Neutrophil (primary cell): ENCODE measurements at regions not wholly inside any gene's neighbourhood (a gene's known extent, or its start where the extent isn't known, plus 50 kb on each side); places are given as distances from the start of the nearest gene placed in this dataset.
"Not testable (repeated sequence)": the region's sequence is repeated elsewhere in the genome, so short reads cannot be mapped to it uniquely, and the experiment has no call there.

Experiments
- H3K27ac ChIP-seq: fragments of 200-600 bp; sonication (generic); 2 replicates; pipeline ENCODE4 v1.5.1; 2016; ENCODE audit warnings: mild to moderate bottlenecking, moderate library complexity
- H3K27me3 ChIP-seq: fragments of 200-600 bp; sonication (generic); 2 replicates; pipeline ENCODE4 v1.6.0; 2016; ENCODE audit warnings: mild to moderate bottlenecking
- H3K36me3 ChIP-seq: fragments of 200-600 bp; sonication (generic); 2 replicates; pipeline ENCODE4 v1.5.1; 2017
- H3K4me1 ChIP-seq, 2 experiments: fragments of 200-600 bp in 1 of 2; sonication (generic) in 1 of 2; 1 replicate in 1 of 2; 2 replicates in 1 of 2; pipeline versions ENCODE4 v1.5.1 to v1.6.1; 2013 to 2016; ENCODE audit warnings: low read depth in 1 of 2, low read length in 1 of 2, mild to moderate bottlenecking in 1 of 2, moderate library complexity in 1 of 2; ENCODE audit not compliant: control insufficient read depth in 1 of 2, insufficient read depth in 1 of 2
- H3K4me3 ChIP-seq, 2 experiments: fragments of 200-600 bp in 1 of 2; sonication (generic) in 1 of 2; 1 replicate in 1 of 2; 2 replicates in 1 of 2; pipeline ENCODE4 v1.5.1; 2013 to 2016; ENCODE audit warnings: low read depth in 1 of 2, low read length in 1 of 2, mild to moderate bottlenecking in 1 of 2, moderate library complexity in 1 of 2
- H3K9me3 ChIP-seq: fragments of 200-600 bp; sonication (generic); 2 replicates; pipeline ENCODE4 v1.5.1; 2016
- CTCF ChIP-seq: fragments of 200-600 bp; sonication (generic); IDR thresholded peaks from 2 replicates; pipeline ENCODE4 v1.5.1; 2016; ENCODE audit warnings: antibody characterized with exemption

DNA sequence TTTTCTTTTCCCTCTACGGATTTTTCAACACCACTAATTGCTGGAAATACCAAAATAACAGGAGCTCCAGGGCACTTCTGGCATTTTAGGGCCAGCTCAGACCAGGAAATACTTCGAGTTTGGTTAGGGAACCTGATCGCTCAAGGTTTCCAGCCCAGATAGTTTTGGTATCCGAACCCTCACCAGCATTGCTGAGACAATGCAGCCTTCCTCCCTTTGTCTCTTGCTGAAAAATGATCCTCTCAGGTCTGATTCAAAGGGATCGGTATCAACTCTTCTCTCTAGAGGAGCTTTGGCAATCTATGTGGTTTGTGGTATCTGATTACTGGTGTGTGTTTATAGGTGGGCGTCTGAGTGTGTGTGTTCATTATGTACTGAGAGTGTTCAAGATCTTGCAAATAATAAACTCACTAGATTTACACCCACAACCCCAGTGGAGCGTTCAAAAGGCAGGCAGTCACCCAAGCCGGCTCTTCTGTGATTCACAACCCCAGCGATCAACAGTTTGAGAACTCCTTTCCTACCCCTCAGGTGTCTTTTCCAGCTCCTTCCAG is 122.8 kb upstream of the EGFLAM start:
- H3K4me3 ChIP-seq: no peak overlapping the region

DNA sequence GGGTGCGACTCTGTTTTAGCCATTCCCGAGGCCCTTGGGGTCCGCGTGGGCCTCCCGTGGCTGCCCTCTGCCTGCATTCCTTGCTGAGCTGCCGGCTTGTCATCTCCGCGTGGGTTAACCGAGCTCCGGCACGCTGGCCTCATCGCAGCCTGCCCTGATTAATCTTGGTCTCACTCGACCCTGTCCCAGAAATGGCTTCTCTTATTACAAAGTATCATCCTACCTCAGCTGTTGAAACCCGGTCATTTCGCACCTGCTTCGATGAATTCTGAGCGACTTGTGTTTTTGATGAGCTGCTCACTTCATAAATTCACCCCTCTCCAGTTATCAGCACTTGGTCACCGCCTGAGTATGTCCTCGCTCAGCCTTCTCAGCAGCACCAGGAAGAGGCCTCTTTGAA is 123.5 kb upstream of the EGFLAM start:
- no peaks in the 10 kb centered on the region for H3K4me1 ChIP-seq
- TF ChIP-seq CTCF: no peak
- H3K27ac ChIP-seq: no peak overlapping the region
- H3K27me3 ChIP-seq: no peaks in the 10 kb centered on the region
- H3K4me3 ChIP-seq: no peak overlapping the region
- no peaks in the 10 kb centered on the region for H3K9me3 ChIP-seq
- no peaks in the 10 kb centered on the region for H3K36me3 ChIP-seq

More for the DNA sequence above, 122.8 kb upstream of the EGFLAM start:
- Histone ChIP-seq H3K4me1 (no peaks in the 10 kb centered on the region), H3K9me3 (no peaks in the 10 kb centered on the region), H3K27me3 (no peaks in the 10 kb centered on the region), H3K36me3 (no peaks in the 10 kb centered on the region), H3K27ac (no peak overlapping the region)
- no peak for TF ChIP-seq CTCF

DNA sequence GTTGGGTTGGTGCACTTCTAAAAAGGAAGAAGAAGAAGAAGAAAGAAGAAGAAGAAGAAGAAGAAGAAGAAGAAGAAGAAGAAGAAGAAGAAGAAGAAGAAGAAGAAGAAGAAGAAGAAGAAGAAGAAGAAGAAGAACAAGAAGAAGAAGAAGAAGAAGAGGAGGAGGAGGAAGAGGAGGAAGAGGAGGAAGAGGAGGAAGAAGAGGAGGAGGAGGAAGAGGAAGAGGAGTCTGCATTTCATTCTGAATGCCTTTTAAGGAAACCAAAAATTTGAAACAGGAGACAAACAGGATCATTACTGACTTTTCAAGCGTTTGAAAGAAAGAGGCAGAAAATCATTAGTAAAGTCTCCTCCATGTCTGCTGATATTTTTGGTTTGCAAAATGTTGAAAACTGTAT is 124.1 kb upstream of the EGFLAM start:
- H3K4me1 ChIP-seq, H3K4me3 ChIP-seq, H3K9me3 ChIP-seq, H3K36me3 ChIP-seq, H3K27ac ChIP-seq, H3K27me3 ChIP-seq: not testable (repeated sequence)

DNA sequence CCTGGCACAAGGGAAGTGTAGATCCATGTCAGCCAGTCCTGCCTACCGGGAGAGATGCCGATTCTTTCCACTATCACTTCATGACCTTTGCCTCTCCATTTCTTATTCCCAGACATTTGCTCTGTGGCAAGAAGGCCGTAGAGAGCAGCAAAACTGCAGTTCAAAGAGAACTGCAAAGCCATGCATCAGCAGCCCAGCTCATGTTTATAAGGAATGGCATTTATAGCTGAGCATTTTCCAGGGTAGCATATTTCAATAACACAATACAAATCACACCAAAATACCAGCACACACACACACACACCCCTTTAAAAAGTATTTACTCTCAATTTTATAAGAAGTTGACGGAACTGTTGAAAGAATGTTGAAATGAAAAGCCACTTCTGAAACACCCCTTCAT is 126.7 kb upstream of the EGFLAM start:
- H3K4me1 ChIP-seq: no peaks in the 10 kb centered on the region
- H3K27me3 ChIP-seq: no peaks in the 10 kb centered on the region
- no peaks in the 10 kb centered on the region for H3K36me3 ChIP-seq

DNA sequence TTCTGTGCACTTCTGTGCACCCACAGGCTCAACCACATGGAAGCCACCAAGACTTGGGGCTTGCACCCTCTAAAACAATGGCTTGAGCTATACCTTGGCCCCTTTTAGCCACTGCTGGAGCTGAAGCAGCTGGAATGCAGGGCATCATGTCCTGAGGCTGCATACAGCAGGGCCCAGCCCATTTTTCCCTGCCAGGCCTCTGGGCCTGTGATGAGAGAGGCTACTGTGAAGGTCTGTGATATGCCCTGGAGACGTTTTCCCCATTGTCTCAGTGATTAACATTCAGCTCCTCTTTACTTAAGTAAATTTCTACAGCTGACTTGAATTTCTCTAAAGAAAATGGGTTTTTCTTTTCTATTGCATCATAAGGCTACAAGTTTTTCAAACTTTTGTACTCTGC is 134.0 kb upstream of the EGFLAM start:
- H3K4me1 ChIP-seq: no peaks in the 10 kb centered on the region

More for the DNA sequence above, 126.7 kb upstream of the EGFLAM start:
- no peak overlapping the region for H3K27ac ChIP-seq
- H3K4me3 ChIP-seq: no peak overlapping the region
- TF ChIP-seq CTCF: no peak
- no peaks in the 10 kb centered on the region for H3K9me3 ChIP-seq

DNA sequence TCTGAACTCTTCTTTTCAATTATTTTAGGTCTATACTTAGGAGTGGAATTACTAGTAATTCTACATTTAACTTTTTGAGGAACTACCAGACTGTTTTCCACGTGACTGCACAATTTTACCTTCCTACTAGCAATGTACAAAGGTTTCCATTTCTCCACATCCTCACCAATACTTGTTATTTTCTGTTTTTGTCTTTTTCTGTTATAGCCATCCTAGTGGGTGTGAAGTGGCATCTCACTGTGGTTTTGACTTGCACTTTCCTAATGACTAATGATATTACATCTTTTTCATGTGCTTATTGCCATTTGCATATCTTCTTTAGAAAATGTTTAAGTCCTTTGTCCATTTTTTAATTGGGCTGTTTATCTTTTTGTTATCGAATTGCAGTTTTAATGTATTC is 136.9 kb upstream of the EGFLAM start:
- Histone ChIP-seq H3K27me3 (no peaks in the 10 kb centered on the region), H3K27ac (no peak overlapping the region), H3K4me3 (no peak overlapping the region), H3K9me3 (no peaks in the 10 kb centered on the region), H3K4me1 (no peaks in the 10 kb centered on the region), H3K36me3 (no peaks in the 10 kb centered on the region)
- no peak for TF ChIP-seq CTCF

More for the DNA sequence above, 134.0 kb upstream of the EGFLAM start:
- no peak overlapping the region for H3K27ac ChIP-seq
- TF ChIP-seq CTCF: no peak
- no peak overlapping the region for H3K4me3 ChIP-seq
- H3K27me3 ChIP-seq: no peaks in the 10 kb centered on the region
- no peaks in the 10 kb centered on the region for H3K36me3 ChIP-seq
- H3K9me3 ChIP-seq: no peaks in the 10 kb centered on the region
